ENCODE measurements at regions not wholly inside any gene's neighbourhood (a gene's known extent, or its start where the extent isn't known, plus 50 kb on each side); places are given as distances from the start of the nearest gene placed in this dataset.

- TF ChIP-seq POLR2AphosphoS5 (IDR thresholded peaks at IDR 0.05) (no peak), CTCF (IDR thresholded peaks at IDR 0.05; ENCODE audit: poor library complexity, severe bottlenecking) (no peak), TAF1 (IDR thresholded peaks at IDR 0.05; ENCODE audit: low read depth) (no peak), EP300 (conservative IDR thresholded peaks at IDR 0.05; ENCODE audit: poor library complexity, severe bottlenecking) (no peak), REST (IDR thresholded peaks at IDR 0.05; ENCODE audit: borderline replicate concordance) (no peak)
Measured at GRCh38 chr4:138056541-138056940, 185.6 kb downstream of the SLC7A11 start.
